Limb (tissue), 2 donors: ENCODE measurements at regions not wholly inside any gene's neighbourhood (a gene's known extent, or its start where the extent isn't known, plus 50 kb on each side); places are given as distances from the start of the nearest gene placed in this dataset.
"Not testable (repeated sequence)": the region's sequence is repeated elsewhere in the genome, so short reads cannot be mapped to it uniquely, and the experiment has no call there.

Experiments used
- DNase-seq, 2 donors: peaks; one replicate each; pipeline ENCODE4 v3.0.0-alpha.2; 2016; ENCODE audit errors: extremely low spot score in 2 of 2

GRCh38 chr2:110335415-110336049 lies 123.2 kb upstream of the MTLN start:
- not testable (repeated sequence) for DNase-seq

GRCh38 chr2:110333114-110334095 lies 121.1 kb upstream of the MTLN start:
- not testable (repeated sequence) for DNase-seq

DNA sequence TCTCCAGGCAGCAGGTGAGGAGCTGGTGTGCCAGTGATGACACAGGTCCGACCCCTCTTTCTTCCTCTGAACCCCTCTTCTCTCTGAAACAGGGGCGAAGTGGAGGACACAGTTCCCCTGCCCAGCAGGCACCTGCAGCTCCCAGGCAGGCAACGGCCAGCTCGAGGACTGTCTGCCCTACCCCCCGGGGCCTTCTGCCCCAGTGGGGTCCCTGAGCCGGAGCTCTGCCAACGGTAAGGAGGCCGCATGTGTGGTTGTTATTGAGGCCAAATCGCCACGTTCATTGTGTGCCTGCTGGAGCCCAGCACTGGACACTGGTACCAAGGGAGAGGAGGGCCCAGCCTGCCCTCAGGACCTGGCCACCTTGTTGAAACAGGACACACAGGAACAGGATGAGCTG lies 119.3 kb upstream of the MTLN start:
- not testable (repeated sequence) for DNase-seq

- not testable (repeated sequence) for DNase-seq
These were observed 117.4 kb upstream of the MTLN start for GRCh38 chr2:110329760-110330159.

- DNase-seq: not testable (repeated sequence)
These were observed 116.8 kb upstream of the MTLN start for GRCh38 chr2:110329158-110329557.

GRCh38 chr2:110328677-110329076 lies 116.3 kb upstream of the MTLN start:
- DNase-seq: not testable (repeated sequence)

DNA sequence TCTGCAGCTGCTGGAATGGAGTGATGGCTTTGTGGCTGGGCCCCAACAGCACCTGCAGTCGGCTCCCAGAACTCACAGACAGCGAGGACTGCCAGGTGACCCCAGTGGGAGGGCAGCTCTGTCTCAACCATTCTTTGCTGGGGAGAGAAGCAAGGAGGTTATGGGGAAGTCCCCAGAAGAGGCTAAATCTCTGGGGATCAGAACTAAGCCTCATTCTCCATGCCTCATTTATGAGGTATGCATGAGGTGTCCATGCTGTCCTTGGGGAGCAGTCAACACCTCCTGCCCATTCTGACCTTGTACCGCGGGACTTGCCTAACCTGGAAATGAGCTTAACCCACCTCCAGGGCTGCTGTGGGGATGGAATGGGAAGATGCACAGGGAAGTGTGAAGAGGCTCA lies 111.5 kb upstream of the MTLN start:
- not testable (repeated sequence) for DNase-seq

DNA sequence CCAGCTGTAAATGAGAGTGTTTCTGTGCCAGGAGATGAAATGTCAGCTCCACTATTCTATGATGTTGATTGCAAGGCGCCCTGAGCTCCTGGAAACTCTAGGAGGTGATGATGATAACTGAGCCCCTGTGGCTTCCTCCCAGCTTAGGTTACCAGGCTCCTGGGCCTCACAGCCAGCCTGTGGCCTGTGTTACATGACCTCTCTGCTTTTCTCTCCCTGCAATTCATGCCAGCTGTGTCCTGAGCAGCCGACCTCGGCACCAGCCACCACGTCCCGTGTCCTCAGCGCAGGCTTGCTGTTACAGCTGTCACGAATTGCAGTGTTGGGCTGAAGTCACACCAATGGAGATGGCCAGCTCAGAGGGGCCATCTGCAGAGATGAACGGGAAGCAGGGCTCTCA lies 110.2 kb upstream of the MTLN start:
- not testable (repeated sequence) for DNase-seq

DNA sequence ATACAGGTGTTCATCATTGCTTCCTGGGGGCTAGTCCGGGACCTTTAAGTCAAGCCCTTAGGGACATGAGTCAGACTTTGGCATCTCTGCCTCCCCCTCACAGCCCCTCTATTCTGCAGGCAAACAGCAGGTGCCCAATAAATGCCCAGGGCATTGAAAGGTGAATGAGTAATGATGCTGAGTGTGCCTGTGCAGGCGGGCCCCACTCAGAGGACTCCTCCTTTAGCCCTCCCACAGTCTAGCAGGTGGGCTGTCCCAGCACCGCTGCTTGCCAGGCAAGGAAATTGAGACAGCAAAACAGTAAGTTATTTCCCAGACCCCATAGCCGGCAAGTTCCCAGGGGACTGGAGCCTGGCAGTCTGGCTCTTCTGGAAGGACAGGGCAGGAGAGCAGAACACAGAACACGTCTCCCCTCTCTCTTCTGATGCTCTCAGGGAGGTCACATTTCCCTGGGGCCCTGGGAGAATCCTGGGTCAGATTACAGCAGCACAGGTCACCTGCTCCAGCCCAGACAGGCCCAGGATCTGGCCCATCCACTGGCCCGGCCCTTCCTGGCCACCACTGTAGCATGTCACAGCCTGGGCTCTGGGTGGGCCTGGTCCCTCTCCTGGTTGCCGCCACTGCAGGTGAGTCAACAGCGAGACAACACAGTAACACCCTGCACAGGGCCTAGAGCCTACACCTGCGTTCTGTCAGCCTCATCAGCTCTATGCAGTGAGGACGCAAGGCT lies 108.7 kb upstream of the MTLN start:
- not testable (repeated sequence) for DNase-seq

GRCh38 chr2:110318898-110319297 lies 106.6 kb upstream of the MTLN start:
- DNase-seq: not testable (repeated sequence)

DNA sequence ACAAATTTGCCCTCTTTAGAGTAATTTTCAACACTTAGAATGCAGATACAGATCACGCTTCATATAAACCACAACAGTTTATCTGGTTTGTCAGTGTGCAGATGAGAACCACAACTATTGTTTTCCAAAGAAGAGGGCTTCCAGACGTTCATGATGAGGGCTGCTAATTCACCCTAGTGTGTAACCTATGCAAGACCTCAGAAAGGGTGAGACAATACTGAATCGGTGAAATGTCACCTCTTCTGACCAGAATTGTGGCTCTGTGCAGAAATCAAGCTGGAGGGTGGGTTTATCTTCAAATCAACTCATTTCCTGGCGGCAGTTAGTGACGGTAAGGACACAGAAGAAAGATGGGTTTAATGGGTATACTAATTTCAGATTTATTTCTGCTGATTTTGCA lies 105.0 kb upstream of the MTLN start:
- DNase-seq: not testable (repeated sequence)

GRCh38 chr2:110316051-110316865 lies 103.9 kb upstream of the MTLN start:
- not testable (repeated sequence) for DNase-seq

DNA sequence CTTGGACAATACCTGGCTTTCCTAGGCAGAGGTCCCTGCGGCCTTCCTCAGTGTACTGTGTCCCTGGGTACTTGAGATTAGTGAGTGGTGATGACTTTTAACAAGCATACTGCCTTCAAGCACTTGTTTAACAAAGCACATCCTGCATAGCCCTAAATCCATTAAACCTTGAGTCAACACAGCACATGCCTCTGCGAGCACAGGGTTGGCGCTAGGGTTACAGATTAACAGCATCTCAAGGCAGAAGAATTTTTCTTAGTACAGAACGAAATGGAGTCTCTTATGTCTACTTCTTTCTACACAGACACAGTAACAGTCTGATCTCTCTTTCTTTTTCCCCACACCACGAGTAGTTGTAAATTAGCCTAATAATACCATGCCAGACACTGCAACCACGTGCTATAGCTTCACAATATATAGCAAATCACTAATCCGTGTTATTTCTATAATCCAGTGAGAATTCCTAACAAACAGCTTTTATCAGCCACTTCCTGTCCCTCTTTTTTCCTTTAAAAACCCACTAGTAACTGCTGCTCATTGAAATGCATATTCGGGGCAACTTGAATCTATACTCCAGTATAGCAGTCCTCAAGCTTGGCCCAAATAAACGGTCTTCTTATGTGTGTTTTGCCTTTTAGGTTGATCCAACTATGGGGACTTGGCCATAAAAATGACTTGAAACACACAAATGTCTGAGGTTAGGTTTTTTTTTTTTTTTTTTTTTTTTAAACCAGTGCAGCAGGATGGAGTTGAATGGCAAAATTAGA lies 102.9 kb upstream of the MTLN start:
- DNase-seq: not testable (repeated sequence)

GRCh38 chr2:110314472-110314871 lies 102.1 kb upstream of the MTLN start:
- not testable (repeated sequence) for DNase-seq

GRCh38 chr2:110313032-110313431 lies 100.7 kb upstream of the MTLN start:
- not testable (repeated sequence) for DNase-seq

GRCh38 chr2:110311713-110312444 lies 99.5 kb upstream of the MTLN start:
- DNase-seq: not testable (repeated sequence)

DNA sequence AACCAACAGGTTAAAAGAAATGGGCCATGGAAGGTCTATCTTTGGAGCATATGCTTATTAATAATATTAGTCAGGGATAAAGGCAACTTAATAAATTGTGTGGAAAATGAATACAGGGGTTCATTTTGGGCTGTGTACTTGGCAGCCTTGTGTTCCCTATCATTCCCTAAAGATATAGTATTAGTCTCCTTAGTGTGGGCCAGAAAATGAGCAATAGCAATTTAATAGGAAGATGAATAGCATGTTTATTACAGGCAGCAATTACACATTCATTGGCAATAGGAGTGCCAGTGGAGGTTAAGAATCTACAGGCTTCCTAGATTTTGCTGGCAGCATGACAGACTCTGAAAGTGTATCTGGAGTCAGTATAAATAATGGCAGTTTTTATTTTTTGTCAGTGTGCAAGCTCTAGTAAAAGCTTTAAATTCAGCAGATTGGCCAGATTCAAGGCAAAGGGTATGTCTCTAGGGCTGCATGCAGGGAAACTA lies 98.7 kb upstream of the MTLN start:
- not testable (repeated sequence) for DNase-seq

DNA sequence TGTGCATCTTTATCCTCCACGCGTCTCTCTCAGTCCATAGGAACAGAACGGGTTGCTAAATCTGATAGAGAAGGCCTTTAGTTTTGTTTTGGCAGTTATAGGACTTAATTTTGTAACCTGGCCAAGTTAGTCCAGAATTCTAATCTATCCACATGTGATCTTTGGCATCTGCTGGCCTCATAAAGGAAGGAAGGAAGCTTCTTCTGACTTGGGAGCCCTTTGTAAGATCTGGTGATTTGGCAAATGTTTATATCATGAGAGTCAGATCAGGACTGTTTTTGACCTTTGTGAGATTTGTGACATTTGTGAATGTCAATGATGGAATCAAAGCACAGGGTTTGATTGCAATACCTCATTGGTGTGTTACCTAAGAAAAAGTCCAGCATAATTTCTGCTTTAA lies 96.4 kb upstream of the MTLN start:
- DNase-seq: not testable (repeated sequence)

- not testable (repeated sequence) for DNase-seq
These were observed 80.5 kb upstream of the MTLN start for GRCh38 chr2:110292807-110293206.
